ENCODE measurements at regions not wholly inside any gene's neighbourhood (a gene's known extent, or its start where the extent isn't known, plus 50 kb on each side); places are given as distances from the start of the nearest gene placed in this dataset.

GRCh38 chr17:5948811-5949210, 121.4 kb upstream of the WSCD1 start:
- 80 to 96% (median 91%) methylated on average over 3 of the region's 3 CpGs for WGBS, 5 donors
- no peak for DNase-seq
- H3K4me1 ChIP-seq: no peaks in the 10 kb centered on the region
- H3K36me3 ChIP-seq: no peaks in the 10 kb centered on the region
- no peak for TF ChIP-seq CTCF (IDR thresholded peaks at IDR 0.05 in 8 of 11, conservative IDR thresholded peaks at IDR 0.05 in 3 of 11)
- no peak for TF ChIP-seq POLR2AphosphoS5 (IDR thresholded peaks at IDR 0.05)
- no peak for TF ChIP-seq POLR2A (IDR thresholded peaks at IDR 0.05)
- no peak overlapping the region for H3K27ac ChIP-seq
- intact Hi-C loops (cut with DNase I; ENCODE audit: low total_unique reads): no loop called here
- H3K9me3 ChIP-seq: peaks cover 0 to 19% (median 0%) of the 10 kb centered on the region in 8 donors
- H3K27me3 ChIP-seq (replicated peaks in 1 of 7): peaks cover 0 to 31% (median 0%) of the 10 kb centered on the region in 7 donors
- H3K4me3 ChIP-seq: no peak overlapping the region

- Histone ChIP-seq H3K27me3 (replicated peaks in 1 of 7) (peaks cover 0 to 18% (median 0%) of the 10 kb centered on the region in 7 donors), H3K9me3 (peaks cover 0 to 24% (median 12%) of the 10 kb centered on the region in 8 donors), H3K4me1 (no peaks in the 10 kb centered on the region), H3K4me3 (no peak overlapping the region), H3K27ac (no peak overlapping the region), H3K36me3 (no peaks in the 10 kb centered on the region)
- no peak for DNase-seq
- no peak for TF ChIP-seq CTCF (IDR thresholded peaks at IDR 0.05 in 8 of 11, conservative IDR thresholded peaks at IDR 0.05 in 3 of 11)
- no peak for TF ChIP-seq POLR2AphosphoS5 (IDR thresholded peaks at IDR 0.05)
- no peak for TF ChIP-seq POLR2A (IDR thresholded peaks at IDR 0.05)
- intact Hi-C loops (cut with DNase I; ENCODE audit: low total_unique reads): no loop called here
- 35 to 40% (median 37%) methylated on average over 8 of the region's 8 CpGs for WGBS, 5 donors
These were observed 119.3 kb upstream of the WSCD1 start for GRCh38 chr17:5950878-5951277.

GRCh38 chr17:5951912-5952311, 118.3 kb upstream of the WSCD1 start:
- Histone ChIP-seq H3K9me3 (peaks cover 0 to 25% (median 16%) of the 10 kb centered on the region in 8 donors), H3K27ac (no peak overlapping the region), H3K4me3 (no peak overlapping the region), H3K27me3 (replicated peaks in 1 of 7) (peaks cover 0 to 23% (median 0%) of the 10 kb centered on the region in 7 donors), H3K36me3 (no peaks in the 10 kb centered on the region), H3K4me1 (no peaks in the 10 kb centered on the region)
- intact Hi-C loops (cut with DNase I; ENCODE audit: low total_unique reads): no loop called here
- TF ChIP-seq CTCF (IDR thresholded peaks at IDR 0.05 in 8 of 11, conservative IDR thresholded peaks at IDR 0.05 in 3 of 11) (no peak), POLR2AphosphoS5 (IDR thresholded peaks at IDR 0.05) (no peak), POLR2A (IDR thresholded peaks at IDR 0.05) (no peak)
- DNase-seq: no peak
- WGBS, 5 donors: 57 to 77% (median 74%) methylated on average over 3 of the region's 3 CpGs

GRCh38 chr17:5952518-5952917, 117.7 kb upstream of the WSCD1 start:
- 77 to 93% (median 88%) methylated on average over 4 of the region's 4 CpGs for WGBS, 5 donors
- no peaks in the 10 kb centered on the region for H3K36me3 ChIP-seq
- intact Hi-C loops (cut with DNase I; ENCODE audit: low total_unique reads): no loop called here
- peaks cover 0 to 25% (median 16%) of the 10 kb centered on the region in 8 donors for H3K9me3 ChIP-seq
- DNase-seq: no peak
- H3K27ac ChIP-seq: no peak overlapping the region
- TF ChIP-seq POLR2AphosphoS5 (IDR thresholded peaks at IDR 0.05): no peak
- TF ChIP-seq POLR2A (IDR thresholded peaks at IDR 0.05): no peak
- TF ChIP-seq CTCF (IDR thresholded peaks at IDR 0.05 in 8 of 11, conservative IDR thresholded peaks at IDR 0.05 in 3 of 11): no peak
- H3K4me1 ChIP-seq: no peaks in the 10 kb centered on the region
- no peak overlapping the region for H3K4me3 ChIP-seq
- H3K27me3 ChIP-seq (replicated peaks in 1 of 7): peaks cover 0 to 29% (median 0%) of the 10 kb centered on the region in 7 donors

Measured in spleen (tissue), 11 donors.